Right lung (tissue), 2 donors: ENCODE measurements at regions not wholly inside any gene's neighbourhood (a gene's known extent, or its start where the extent isn't known, plus 50 kb on each side); places are given as distances from the start of the nearest gene placed in this dataset.

Source experiments
- DNase-seq, 2 donors: peaks; one replicate each; pipeline ENCODE4 v3.0.0-alpha.2; 2013

DNA sequence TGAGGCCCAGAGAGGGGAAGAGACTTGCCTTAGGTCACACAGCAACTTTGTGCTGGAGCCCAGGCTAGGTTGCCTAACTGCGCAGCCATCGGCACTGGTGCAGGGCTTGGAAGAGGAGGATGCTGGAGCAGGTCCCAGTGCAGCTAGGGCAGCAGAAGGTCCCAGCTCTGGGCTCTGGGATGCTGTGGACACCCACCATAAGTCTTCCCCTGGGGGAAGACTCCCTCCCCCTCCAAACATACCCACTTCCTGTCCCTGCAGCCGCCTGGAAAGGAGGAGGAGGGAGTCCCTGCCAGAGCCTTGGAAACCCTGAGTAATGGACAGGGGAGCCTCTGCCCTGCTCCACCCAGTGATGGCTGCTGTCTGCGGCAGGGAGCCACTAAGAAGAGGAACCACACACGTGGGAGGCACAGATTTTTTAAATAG lies 93.6 kb downstream of the NCR2 start:
- no peak for DNase-seq

DNA sequence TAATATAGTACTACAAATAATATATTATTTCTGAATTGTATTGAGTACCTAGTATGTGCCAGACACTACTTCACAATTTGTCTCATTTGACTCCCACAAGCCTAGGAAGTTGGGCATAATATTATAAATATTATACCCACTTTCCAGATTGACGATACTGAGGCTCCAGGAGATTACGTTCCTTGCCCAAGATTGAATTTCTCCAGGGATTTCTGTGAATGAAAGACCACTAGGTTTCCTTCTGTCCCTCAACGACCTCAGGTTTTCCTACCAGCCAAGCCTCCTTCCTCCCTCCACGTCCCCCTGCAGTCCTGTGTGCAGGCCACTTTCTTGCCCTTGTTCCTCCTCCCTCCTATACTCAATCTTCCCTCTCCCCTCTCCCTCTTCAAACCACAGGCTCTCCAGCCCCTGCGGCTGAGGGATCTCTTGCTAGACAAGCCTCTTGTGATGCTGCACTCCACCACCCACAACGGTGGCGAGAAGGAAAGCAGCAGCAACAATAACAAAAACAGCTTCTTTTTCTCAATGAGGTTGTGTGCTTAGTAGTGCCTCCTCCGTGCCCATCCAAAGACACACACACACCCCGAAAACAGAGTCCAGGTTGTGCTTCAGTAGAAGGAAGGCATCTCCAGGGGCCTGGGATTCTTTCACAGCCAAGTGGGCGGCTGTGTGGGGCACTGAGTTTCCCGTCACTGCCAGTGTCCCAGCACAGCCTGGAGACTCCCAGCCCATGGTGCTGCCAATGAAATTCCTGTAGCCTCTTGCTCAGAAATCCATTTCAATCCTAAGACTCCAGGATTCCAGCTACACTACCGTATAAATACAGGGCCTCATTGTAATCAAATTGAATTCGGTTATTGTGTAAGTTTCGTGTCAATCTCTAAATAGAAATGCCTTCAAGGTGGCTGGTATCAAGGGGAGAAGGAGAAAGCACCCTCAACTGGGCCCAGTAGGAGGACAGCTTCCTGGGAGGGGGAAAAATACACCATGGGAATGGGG lies 94.4 kb downstream of the NCR2 start:
- no peak for DNase-seq

DNA sequence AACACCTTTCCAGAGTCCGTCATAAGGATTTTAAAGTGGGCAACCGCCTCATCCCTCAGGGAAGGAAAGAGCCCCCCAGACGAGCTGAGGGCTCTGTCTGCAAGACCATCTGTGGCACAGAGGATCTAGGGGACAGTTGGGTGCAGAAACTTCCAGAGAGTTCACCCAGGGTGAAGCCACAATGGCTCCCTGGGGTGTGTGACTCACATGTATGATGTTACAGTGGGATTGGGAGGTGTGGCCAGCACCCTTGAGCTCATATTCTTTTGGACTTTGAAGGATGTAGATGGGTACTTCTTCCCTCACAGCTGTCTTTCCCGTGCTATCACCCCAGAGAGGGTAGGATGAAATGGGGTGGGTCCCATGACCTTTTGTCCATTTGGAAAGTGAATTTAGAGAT lies 95.5 kb downstream of the NCR2 start:
- no peak for DNase-seq

DNA sequence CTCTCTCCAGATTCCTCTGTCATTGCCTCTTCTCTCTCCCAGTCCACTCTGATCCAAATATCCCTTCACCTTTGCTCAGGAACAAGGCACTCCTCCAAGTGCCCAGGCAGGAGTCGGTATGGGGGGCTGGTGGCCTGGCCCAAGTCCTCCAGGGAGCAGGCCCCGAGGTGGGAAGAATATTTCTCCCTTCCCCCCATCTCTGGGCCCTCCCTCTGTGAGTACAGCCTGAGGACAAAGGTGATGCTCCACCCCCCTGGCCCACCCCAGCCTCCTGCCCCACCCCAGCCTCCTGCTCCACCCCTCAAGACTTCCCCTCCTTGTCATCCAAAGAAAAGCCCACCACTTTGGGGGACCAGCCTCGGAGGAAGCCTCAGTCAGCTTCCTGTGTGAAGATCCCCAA lies 96.9 kb downstream of the NCR2 start:
- no peak for DNase-seq

DNA sequence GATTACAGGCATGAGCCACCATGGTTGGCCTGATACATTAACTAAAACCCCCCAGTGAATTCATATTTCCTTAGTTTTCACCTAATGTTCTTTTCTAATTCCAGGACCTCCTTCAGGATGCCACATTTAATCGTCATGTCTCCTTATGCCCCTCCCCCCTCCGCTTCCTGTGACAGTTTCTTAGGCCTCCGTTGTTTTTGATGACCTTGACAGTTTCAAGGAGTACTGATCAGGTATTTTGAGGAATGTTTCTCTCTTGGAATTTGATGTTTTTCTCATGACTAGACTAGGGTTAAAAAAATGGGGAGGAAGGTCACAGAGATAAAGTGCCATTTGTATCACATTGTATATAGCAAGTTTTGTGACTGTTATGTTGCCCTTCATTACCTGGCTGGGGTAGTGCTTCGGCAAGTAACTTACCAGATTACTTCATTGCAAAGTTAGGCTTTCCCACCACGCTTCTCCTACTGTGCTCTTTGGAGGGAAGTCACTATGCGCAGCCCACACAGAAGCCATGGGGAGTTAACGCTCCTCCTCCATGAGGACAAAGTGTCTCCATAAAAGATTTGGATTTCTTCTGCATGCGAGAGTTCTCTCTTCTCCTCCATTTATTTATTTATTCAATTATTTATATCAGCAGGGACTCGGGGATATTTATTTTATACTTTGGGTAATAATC lies 99.5 kb downstream of the NCR2 start:
- DNase-seq = no peak

DNA sequence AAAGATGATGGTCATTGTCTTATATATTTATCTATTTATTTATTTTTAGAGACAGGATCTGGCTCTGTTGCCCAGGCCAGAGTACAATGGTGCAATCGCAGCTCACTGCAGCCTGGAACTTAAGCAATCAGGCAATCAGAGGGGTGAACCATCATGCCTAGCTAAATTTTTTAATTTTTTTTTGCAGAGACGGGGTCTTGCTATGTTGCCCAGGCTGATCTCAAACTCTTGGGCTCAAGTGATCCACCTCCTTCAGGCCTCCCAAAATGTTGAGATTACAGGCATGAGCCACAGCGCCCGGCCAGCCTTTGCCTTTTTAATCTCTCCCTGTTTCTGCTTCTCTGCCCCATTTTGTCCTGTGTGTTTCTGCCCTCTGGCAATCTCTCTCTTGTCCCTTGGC lies 102.2 kb downstream of the NCR2 start:
- no peak for DNase-seq

DNA sequence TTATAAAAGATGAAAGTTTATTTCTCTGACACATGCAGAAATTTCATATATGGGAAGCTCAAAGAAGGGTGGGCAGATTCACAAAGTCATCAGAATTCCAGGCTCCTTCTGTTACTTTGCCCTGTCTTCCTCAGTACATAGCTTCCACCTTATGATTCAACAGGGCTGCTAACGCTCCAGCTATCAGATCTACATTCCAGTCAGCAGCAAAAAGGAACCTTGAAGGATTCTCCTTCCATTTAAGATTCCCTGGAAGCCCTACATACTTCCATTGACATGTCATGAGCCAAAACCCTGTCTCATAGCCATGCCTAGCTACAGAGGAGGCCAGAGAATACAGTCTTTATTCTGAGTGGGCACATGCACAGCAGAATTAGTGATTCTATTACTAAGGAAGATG lies 103.3 kb downstream of the NCR2 start:
- DNase-seq = no peak

DNA sequence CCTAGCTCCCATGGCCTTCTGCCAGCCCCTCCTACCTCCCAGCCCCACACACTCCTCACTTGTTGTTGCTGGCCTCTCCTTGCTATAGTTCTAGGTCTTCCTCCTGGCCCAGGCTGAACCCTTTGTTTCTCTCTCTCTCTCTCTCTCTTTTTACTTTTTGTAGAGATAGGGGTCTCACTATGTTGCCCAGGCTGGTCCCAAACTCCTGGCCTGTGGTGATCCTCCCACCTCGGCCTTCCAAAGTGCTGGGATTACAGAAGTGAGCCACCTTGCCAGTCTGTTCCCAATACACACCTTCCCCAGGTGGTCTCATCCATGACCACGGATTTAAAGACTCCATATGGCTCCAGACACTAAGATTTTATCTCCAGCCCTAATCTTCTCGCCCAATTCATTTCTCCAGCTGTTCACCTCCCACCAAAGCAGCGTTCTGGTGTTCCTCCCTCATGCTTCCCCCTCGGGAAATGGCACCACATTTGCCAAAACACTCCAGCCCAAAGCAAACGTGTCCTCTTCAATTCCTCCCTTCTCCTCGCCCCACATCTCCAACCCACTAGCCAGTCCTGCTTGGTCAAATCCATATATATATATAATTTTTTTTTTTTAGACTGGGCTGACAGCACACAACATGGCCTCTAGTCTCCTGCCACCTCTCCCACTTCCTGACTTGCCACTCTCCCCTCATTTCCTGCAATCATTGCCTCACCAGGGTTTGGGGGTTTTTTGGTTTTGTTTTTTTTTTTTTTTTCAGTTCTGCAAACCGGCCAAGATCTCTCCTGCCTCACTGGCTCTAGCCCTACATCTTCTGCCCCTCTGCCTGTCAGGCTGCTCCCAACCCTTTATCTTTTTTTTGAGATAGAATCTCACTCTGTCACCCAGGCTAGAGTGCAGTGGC lies 104.4 kb downstream of the NCR2 start:
- no peak for DNase-seq

DNA sequence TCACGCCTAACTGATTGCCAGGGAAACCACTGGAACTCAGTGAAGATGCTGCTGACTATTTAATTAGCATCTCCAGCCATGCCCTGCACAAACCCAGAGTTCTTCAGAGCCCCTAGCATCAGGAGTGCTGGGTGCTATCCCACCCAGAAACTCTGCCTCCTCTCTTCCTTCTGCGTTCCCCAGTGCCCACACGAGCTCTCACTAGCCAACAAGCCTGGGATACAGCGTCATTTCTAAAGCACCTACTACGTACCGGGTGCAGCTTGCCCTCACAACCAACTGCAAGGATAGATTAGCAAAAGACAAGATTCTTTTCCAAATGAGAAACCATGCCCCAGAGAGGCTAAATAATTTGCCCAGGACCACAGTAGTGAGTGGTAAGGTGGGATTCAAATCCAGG lies 105.2 kb upstream of the FOXP4 start:
- no peak for DNase-seq

DNA sequence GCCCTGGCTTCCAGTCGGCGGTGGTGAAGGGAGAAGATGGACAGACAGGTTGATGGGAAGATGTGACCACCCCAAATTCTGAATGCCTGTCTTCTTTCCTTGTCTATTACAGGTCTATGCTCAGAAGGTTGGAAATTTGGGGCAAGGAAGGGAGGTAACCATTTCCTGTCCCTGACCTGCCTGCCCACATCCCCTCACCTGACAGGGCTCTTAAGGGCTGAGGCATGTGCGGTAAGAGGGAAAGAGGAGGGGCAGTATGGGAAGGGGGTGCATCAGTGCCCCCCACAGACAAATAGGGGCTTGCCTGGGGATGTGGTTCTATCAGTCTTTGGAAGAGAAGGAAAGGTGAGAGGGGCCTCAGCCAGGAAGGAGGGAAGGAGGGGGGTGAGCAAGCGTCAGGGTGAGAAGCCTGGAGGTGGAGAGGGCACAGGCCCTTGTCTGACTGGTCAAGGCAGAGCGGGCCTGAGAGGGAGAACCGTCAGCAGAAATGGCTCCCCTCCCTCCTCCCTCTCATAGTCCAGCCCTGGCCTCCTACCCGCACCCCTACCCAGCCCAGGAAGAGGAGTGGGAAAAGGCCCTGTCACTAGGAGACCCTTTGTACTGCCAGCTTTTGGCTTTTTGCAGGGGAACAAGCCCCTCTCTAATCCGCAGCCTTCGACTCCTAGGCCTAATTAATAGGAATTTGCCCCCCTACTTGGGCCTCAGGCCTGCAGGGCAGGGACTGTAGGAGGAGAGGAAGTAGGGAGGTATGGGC lies 104.4 kb upstream of the FOXP4 start:
- no peak for DNase-seq

DNA sequence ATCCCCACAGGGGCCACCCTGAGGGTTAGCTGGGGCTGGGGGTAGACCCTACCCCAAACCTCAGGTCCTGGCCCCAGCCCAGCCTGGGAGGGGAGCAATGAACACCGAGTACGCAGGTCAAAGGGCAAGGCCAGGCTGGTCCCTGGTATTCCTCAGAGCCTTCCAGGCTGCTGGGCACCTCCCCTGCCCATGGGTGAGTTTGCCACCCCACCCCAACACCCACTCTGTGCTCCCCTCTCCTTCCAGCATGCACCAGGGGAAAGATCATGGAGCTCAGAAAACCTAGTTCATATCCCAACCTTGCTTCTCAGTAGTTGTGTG lies 103.9 kb upstream of the FOXP4 start:
- DNase-seq = no peak

DNA sequence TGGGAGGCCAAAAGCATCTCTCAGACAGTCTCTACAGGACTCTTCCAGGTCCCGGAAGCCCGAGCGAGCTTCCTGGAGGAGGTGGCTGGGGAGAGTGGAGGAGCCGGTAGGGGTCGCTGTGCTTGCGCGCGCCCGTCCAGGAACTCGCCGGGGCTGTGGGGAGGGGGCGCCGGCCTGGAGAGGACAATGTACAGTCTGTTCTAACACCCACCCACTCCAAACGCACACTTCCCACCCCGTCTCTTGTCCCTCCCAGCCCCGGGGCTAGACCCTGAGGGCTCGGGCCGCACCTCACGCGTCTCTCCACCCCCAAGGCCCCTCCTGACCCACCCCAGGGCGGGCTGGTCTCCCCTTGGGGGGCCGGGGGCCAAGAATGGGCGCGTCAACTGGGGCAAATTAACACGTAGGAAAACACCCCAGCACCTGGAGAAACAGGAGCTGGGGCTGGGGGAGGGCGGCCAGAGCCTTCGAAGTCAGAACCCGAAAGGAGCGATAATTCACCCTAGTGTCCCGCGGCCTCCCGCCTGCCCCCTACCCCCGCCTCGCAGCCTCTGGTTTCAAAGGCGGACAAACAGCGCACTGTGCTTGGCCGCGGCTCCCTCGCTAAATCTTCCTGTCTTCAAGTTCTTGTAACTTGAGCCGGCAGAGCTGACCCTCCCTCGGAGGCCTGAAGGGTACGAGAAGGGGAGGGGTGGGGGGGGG lies 103.2 kb upstream of the FOXP4 start:
- DNase-seq = peak; percentile 78 to 80

DNA sequence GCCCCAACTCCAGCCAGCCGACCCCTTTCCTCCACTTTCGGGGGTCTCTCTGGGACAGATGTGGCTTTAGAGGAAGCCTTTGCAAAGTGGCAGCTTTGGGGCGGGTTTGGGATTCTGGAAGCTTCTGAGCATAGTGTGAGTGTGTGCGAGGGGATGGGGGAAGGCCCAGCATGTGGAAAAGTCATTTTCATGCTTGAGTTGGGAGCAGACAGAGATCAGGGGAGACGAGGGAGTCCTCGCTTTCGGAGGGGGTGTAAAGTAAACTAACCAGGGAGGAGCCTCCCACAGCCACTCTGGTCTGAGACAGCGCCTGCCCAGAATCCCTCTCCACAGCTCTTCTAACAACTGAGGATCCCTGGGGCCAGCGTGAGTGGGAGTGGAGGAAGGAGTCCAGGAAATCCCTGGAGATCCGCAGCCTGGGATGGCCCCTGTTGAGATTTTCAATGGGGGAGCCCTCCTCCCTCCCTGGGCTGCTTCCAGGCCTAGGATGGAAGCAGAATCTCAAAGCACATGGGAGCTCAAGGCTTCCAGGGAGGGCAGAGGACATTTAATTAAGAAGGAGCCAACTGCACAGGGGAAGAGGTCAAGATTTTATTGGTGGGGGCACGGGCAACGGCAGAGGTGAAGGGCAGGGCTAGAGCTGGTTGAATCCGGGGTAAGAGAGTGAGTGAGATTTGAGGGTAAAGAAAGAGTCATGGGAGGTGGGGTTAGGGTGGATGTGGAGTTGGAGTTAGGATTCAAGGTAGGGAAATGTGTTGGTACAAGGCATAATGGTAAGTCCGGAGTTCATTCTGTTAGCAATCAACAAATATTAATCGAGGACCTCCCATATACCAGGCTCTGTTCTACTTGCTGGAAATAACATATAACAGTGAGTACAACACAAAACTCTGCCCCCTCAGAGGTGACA lies 102.3 kb upstream of the FOXP4 start:
- peak in 1 of 2 donors; percentile 56 for DNase-seq

DNA sequence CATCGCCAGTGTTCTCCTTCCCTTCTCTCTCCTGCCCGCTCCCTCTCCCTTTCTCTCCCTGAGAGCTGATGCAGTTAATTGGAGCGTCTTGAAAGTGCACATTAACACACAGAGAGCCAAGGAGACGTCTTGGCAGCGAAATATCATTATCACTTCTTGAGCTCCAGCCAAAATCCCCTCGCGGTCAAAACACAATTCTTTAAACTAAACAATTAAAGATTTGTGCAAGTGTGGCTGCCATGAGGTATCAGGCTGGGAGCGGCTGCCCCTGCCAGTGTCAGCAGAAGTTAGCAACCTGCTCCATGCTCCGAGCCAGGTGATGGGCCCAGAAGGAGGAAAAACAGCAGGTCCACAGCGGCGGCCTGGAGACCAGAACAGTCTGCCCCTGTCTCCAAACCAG lies 100.9 kb upstream of the FOXP4 start:
- DNase-seq = no peak

DNA sequence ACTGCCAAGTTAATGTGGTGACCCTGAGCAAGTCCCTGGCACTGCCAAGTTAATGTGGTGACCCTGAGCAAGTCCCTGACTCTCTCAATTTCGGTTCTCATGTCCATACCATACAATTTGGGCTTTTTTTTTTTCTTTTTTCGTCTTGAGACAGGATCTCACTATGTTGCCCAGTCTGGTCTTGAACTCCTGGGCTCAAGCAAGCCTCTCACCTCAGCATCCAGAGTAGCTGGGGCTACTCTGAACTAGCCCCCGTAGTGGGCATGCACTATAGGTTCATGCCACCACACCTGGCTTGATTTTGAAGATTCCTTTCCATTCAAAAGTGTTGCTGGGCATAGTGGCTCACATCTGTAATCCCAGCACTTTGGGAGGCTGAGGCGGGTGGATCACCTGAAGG lies 100.0 kb upstream of the FOXP4 start:
- no peak for DNase-seq

DNA sequence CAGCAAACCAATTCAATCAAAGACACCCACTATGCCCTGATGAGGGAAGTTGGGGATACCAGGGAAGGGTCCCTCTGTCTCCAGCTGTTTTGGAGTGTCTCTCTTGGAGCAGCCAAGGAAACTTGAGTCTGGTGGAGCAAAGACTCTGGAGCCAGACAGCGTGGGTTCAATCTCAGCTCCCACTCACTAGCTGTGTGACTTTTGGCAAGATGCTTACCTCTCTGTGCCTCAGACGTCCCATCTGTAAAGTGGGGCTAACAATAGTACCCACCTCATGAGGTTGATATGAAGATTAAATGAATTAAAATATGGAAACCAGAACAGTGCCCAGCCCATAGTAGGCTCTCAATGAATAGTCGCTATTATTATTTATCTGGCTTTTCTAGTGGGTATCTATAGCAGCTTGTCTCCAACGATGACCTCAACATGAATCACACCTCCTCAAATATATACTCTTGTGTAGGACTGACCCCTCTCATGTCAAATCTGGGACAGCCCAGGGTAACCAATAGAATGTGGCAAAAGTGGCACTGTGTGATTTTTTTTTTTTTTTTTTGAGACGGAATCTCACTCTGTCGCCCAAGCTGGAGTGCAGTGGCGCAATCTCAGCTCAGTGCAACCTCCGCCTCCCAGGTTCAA lies 99.2 kb upstream of the FOXP4 start:
- DNase-seq = no peak

DNA sequence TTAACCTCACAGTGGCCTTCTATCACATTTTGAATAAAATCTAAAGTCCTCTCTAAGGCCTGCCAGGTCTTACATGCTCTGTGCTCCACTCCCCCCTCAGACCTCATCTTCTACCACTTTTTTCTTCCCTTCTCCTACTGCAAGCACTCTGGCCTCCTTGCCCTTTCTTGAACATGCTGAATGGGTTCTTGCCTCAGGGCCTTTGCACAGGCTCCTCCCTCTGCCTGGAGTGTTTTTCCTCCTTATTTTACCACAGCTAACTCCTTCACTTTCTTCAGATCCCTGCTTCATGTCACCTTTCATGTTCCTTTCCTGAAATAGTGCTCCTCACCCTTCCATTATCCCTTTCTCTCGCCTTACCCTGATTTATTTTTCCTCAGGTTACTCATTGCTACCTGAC lies 97.9 kb upstream of the FOXP4 start:
- DNase-seq = no peak

DNA sequence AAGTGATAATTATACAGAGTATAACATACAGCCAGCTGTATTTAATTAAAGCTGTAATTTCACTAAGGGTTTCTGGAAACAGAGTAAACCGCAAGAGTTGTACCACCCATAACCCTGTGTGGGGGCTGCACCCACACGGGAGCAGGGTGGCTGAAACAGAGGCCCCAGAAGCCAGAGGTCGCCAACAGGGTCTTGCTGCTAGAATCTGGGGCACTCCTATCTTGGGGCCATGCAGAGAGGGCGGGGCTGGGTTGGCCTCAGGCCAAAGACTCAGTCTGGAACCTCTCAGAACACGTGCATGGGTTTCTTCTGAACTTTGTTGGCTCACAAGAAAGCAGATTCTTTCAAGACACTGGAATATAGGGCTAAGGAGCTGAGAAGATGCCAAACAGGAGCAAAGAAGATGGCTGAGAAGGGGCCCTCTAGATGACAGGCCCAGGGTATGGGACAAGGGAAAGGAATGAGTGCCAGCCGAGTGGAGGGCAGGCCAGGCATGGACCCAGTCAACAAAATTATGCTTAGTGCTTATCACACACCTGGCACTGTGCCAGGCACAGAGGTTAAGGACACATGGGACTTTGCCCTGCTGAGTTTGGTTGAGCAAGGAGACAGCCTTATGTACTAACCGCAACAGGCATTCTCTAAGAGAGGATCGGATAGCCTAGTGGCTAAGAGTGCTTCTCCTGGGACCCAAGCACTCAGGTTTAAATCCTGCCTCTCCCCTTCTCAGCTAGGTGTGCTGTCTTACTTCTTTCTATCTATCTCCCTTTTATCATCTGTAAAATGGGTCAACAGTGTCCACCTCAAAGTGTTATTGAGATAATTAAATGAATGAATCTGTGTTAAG lies 96.6 kb upstream of the FOXP4 start:
- DNase-seq = peak; percentile 61 to 62
